Esophagus muscularis mucosa (tissue), 4 donors: ENCODE measurements at regions not wholly inside any gene's neighbourhood (a gene's known extent, or its start where the extent isn't known, plus 50 kb on each side); places are given as distances from the start of the nearest gene placed in this dataset.
A peak's percentile ranks its signal among the peaks of the same experiment; 100 is the strongest.

Experiments
- DNase-seq: peaks from one replicate; pipeline ENCODE4 v3.0.0-alpha.2; 2017; ENCODE audit errors: extremely low spot score
- H3K27ac ChIP-seq, 4 donors: fragments of 200-600 bp; sonication (generic); replicated peaks in 1 of 4; 1 replicate in 3 of 4; 2 replicates in 1 of 4; pipeline ENCODE4 v1.5.1; 2016 to 2019; ENCODE audit warnings: mild to moderate bottlenecking in 1 of 4
- H3K27me3 ChIP-seq, 4 donors: fragments of 200-600 bp; sonication (generic); one replicate each; pipeline versions ENCODE4 v1.5.1 to v1.6.0; 2016 to 2019
- H3K36me3 ChIP-seq, 4 donors: fragments of 200-600 bp; sonication (generic); one replicate each; pipeline ENCODE4 v1.5.1; 2016 to 2019
- H3K4me1 ChIP-seq, 4 donors: fragments of 200-600 bp; sonication (generic); one replicate each; pipeline ENCODE4 v1.5.1; 2016 to 2019
- H3K4me3 ChIP-seq, 4 donors: fragments of 200-600 bp; sonication (generic); 1 replicate in 2 of 4; 2 replicates in 2 of 4; pipeline ENCODE4 v1.5.1; 2016 to 2019; ENCODE audit warnings: mild to moderate bottlenecking in 4 of 4, moderate library complexity in 1 of 4
- H3K9me3 ChIP-seq, 4 donors: fragments of 200-600 bp; sonication (generic); 1 replicate in 3 of 4; 2 replicates in 1 of 4; pipeline ENCODE4 v1.5.1; 2016 to 2019
- CTCF ChIP-seq, 3 experiments: fragments of 200-600 bp in 2 of 3; fragments of 450-650 bp in 1 of 3; sonication (generic) in 2 of 3; IDR thresholded peaks; one replicate each; pipeline ENCODE4 v1.5.1; 2017 to 2019; ENCODE audit warnings: antibody characterized with exemption in 3 of 3, mild to moderate bottlenecking in 2 of 3, moderate library complexity in 1 of 3
- EP300 ChIP-seq: sonication (generic); formaldehyde crosslinking; IDR thresholded peaks from one replicate; pipeline ENCODE4 v1.6.1; 2017; ENCODE audit warnings: antibody characterized with exemption
- POLR2A ChIP-seq: fragments of 450-650 bp; IDR thresholded peaks from one replicate; pipeline ENCODE4 v1.6.1; 2017; ENCODE audit warnings: antibody characterized with exemption, moderate library complexity, mild to moderate bottlenecking, low read depth
- POLR2AphosphoS5 ChIP-seq, 2 donors: sonication (generic); formaldehyde crosslinking; IDR thresholded peaks; one replicate each; pipeline ENCODE4 v1.6.1; 2017; ENCODE audit warnings: antibody characterized with exemption in 2 of 2
- WGBS: methylation state at CpG from one replicate; pipeline ENCODE4 v1.1.5; 2018; 5-methylcytosine and 5-hydroxymethylcytosine counted together
- intact Hi-C: fragments of 100-400 bp; cut with DNase I; formaldehyde crosslinking; loops from one replicate; pipeline ENCODE4 v1.15.1; 2023

GRCh38 chr2:206212673-206213513, 53.2 kb downstream of the EEF1B2 start:
- TF ChIP-seq EP300, result no peak
- TF ChIP-seq POLR2A, result no peak
- TF ChIP-seq POLR2AphosphoS5 (IDR thresholded peaks at IDR 0.05), result no peak
- TF ChIP-seq CTCF (IDR thresholded peaks at IDR 0.05), result no peak
- no peak for DNase-seq
- 38% methylated on average over 10 of the region's 10 CpGs for WGBS
- Histone ChIP-seq H3K27me3 (peaks cover 0 to 5% (median 0%) of the 10 kb centered on the region in 4 donors), H3K4me1 (peaks cover 0 to 12% (median 9%) of the 10 kb centered on the region in 4 donors), H3K9me3 (no peaks in the 10 kb centered on the region), H3K27ac (no peak overlapping the region), H3K36me3 (no peaks in the 10 kb centered on the region), H3K4me3 (peak overlapping the region; percentile 0 to 44 (median 9))
- intact Hi-C loops, result no loop called here

- no peak for DNase-seq
- Histone ChIP-seq H3K27me3 (peaks cover 0 to 11% (median 0%) of the 10 kb centered on the region in 4 donors), H3K9me3 (no peaks in the 10 kb centered on the region), H3K4me3 (peak overlapping the region in 1 of 4 donors; percentile 0), H3K27ac (no peak overlapping the region), H3K36me3 (no peaks in the 10 kb centered on the region), H3K4me1 (peaks cover 0 to 12% (median 9%) of the 10 kb centered on the region in 4 donors)
- TF ChIP-seq EP300 (no peak), POLR2AphosphoS5 (IDR thresholded peaks at IDR 0.05) (no peak), POLR2A (no peak), CTCF (IDR thresholded peaks at IDR 0.05) (no peak)
- intact Hi-C loops, result no loop called here
- WGBS, result 32% methylated on average over 4 of the region's 4 CpGs
Observed at GRCh38 chr2:206213514-206213845, 53.8 kb downstream of the EEF1B2 start.

GRCh38 chr2:206217166-206217565, 57.3 kb upstream of the ZDBF2 start:
- H3K27me3 ChIP-seq, result peaks cover 0 to 12% (median 0%) of the 10 kb centered on the region in 4 donors
- no peak overlapping the region for H3K4me3 ChIP-seq
- peaks cover 0 to 14% (median 0%) of the 10 kb centered on the region in 4 donors for H3K9me3 ChIP-seq
- H3K4me1 ChIP-seq, result peaks cover 0 to 12% (median 9%) of the 10 kb centered on the region in 4 donors
- TF ChIP-seq POLR2A, result no peak
- no peak for TF ChIP-seq CTCF (IDR thresholded peaks at IDR 0.05)
- no peak for TF ChIP-seq POLR2AphosphoS5 (IDR thresholded peaks at IDR 0.05)
- no peak for TF ChIP-seq EP300
- WGBS, result 51% methylated on average over 5 of the region's 5 CpGs
- H3K27ac ChIP-seq, result no peak overlapping the region
- intact Hi-C loops, result no loop called here
- DNase-seq, result no peak
- no peaks in the 10 kb centered on the region for H3K36me3 ChIP-seq

GRCh38 chr2:206217743-206218142, 56.7 kb upstream of the ZDBF2 start:
- Histone ChIP-seq H3K4me1 (peaks cover 0 to 10% (median 6%) of the 10 kb centered on the region in 4 donors), H3K4me3 (no peak overlapping the region), H3K36me3 (no peaks in the 10 kb centered on the region), H3K9me3 (peaks cover 0 to 14% (median 0%) of the 10 kb centered on the region in 4 donors), H3K27me3 (peaks cover 0 to 12% (median 0%) of the 10 kb centered on the region in 4 donors), H3K27ac (peak overlapping the region in 1 of 4 donors; percentile 5)
- intact Hi-C loops, result no loop called here
- no peak for TF ChIP-seq POLR2A
- TF ChIP-seq EP300, result no peak
- TF ChIP-seq CTCF (IDR thresholded peaks at IDR 0.05), result no peak
- TF ChIP-seq POLR2AphosphoS5 (IDR thresholded peaks at IDR 0.05), result no peak
- no peak for DNase-seq
- 19% methylated on average over 6 of the region's 6 CpGs for WGBS
